CD14-positive monocyte (primary cell): ENCODE measurements at regions not wholly inside any gene's neighbourhood (a gene's known extent, or its start where the extent isn't known, plus 50 kb on each side); places are given as distances from the start of the nearest gene placed in this dataset.

Experiments
- DNase-seq, 3 donors: peaks; one replicate each; pipeline ENCODE4 v3.0.0-alpha.2; 2011 to 2022
- H2AFZ ChIP-seq: 2 replicates; pipeline ENCODE4 v1.6.0; 2012; ENCODE audit warnings: mild to moderate bottlenecking, low read depth, low read length, inconsistent platforms; ENCODE audit not compliant: insufficient read depth, poor library complexity, severe bottlenecking
- H3K27ac ChIP-seq, 2 donors: 1 replicate in 1 of 2; 2 replicates in 1 of 2; pipeline ENCODE4 v1.5.1; 2012 to 2013; ENCODE audit warnings: low read length in 2 of 2, control low read depth in 1 of 2, inconsistent platforms in 1 of 2, low read depth in 1 of 2, mild to moderate bottlenecking in 1 of 2
- H3K27me3 ChIP-seq, 2 donors: one replicate each; pipeline versions ENCODE4 v1.6.0 to v1.6.1; 2011 to 2013; ENCODE audit warnings: low read length in 2 of 2; ENCODE audit not compliant: control insufficient read depth in 2 of 2, insufficient read depth in 2 of 2
- H3K36me3 ChIP-seq, 2 donors: replicated peaks in 1 of 2; 1 replicate in 1 of 2; 2 replicates in 1 of 2; pipeline versions ENCODE4 v1.5.1 to v1.6.1; 2012 to 2013; ENCODE audit warnings: low read length in 2 of 2, control low read depth in 1 of 2, inconsistent platforms in 1 of 2, mild to moderate bottlenecking in 1 of 2; ENCODE audit not compliant: insufficient read depth in 2 of 2, control insufficient read depth in 1 of 2
- H3K4me1 ChIP-seq, 2 donors: 1 replicate in 1 of 2; 2 replicates in 1 of 2; pipeline versions ENCODE4 v1.5.1 to v1.6.1; 2012 to 2013; ENCODE audit warnings: low read length in 2 of 2, control low read depth in 1 of 2, inconsistent platforms in 1 of 2, mild to moderate bottlenecking in 1 of 2, moderate library complexity in 1 of 2; ENCODE audit not compliant: insufficient read depth in 2 of 2, control insufficient read depth in 1 of 2
- H3K4me2 ChIP-seq: replicated peaks from 2 replicates; pipeline ENCODE3; 2012; ENCODE audit warnings: low read length, moderate library complexity, mild to moderate bottlenecking; ENCODE audit not compliant: poor library complexity, severe bottlenecking; ENCODE audit errors: extremely low read depth
- H3K4me3 ChIP-seq, 3 experiments: fragments of 200-600 bp in 1 of 3; sonication (generic) in 1 of 3; replicated peaks in 1 of 3; 1 replicate in 2 of 3; 2 replicates in 1 of 3; pipeline ENCODE4 v1.5.1; 2011 to 2013; ENCODE audit warnings: low read length in 3 of 3, mild to moderate bottlenecking in 3 of 3, control low read depth in 2 of 3, low read depth in 2 of 3, inconsistent platforms in 1 of 3, moderate library complexity in 1 of 3
- H3K79me2 ChIP-seq: 2 replicates; pipeline ENCODE4 v1.6.0; 2012; ENCODE audit warnings: mild to moderate bottlenecking, control low read depth, inconsistent platforms, low read length, moderate library complexity; ENCODE audit not compliant: insufficient read depth
- H3K9ac ChIP-seq: 2 replicates; pipeline ENCODE4 v1.6.0; 2017; ENCODE audit warnings: low read length, mild to moderate bottlenecking; ENCODE audit not compliant: insufficient read depth, poor library complexity, severe bottlenecking
- H3K9me3 ChIP-seq, 2 donors: replicated peaks in 1 of 2; 1 replicate in 1 of 2; 2 replicates in 1 of 2; pipeline versions ENCODE4 v1.5.1 to v1.6.1; 2012 to 2013; ENCODE audit warnings: low read length in 2 of 2, control low read depth in 1 of 2; ENCODE audit not compliant: control insufficient read depth in 1 of 2, insufficient read depth in 1 of 2
- H4K20me1 ChIP-seq: 2 replicates; pipeline ENCODE4 v1.6.0; 2012; ENCODE audit warnings: mild to moderate bottlenecking, low read length, control low read depth, moderate library complexity; ENCODE audit not compliant: insufficient read depth
- H3K27ac Mint-ChIP-seq, 7 donors: one replicate each; pipeline ENCODE4 v1.8.0; 2020; ENCODE audit warnings: mild to moderate bottlenecking in 7 of 7, mixed read lengths in 7 of 7, moderate library complexity in 6 of 7, inconsistent platforms in 2 of 7
- H3K27me3 Mint-ChIP-seq, 3 donors: one replicate each; pipeline ENCODE4 v1.8.0; 2021 to 2022; ENCODE audit warnings: low read depth in 3 of 3, mild to moderate bottlenecking in 3 of 3, mixed read lengths in 3 of 3, moderate library complexity in 3 of 3, inconsistent platforms in 1 of 3
- H3K36me3 Mint-ChIP-seq, 2 donors: one replicate each; pipeline ENCODE4 v1.8.0; 2020; ENCODE audit warnings: mixed read lengths in 2 of 2, inconsistent platforms in 1 of 2, mild to moderate bottlenecking in 1 of 2
- H3K4me1 Mint-ChIP-seq: one replicate; pipeline ENCODE4 v1.8.0; 2020; ENCODE audit warnings: mild to moderate bottlenecking, mixed read lengths
- H3K4me3 Mint-ChIP-seq, 2 donors: one replicate each; pipeline ENCODE4 v1.8.0; 2020; ENCODE audit warnings: mild to moderate bottlenecking in 2 of 2, mixed read lengths in 2 of 2, moderate library complexity in 1 of 2
- H3K9me3 Mint-ChIP-seq, 7 donors: one replicate each; pipeline ENCODE4 v1.8.0; 2020 to 2022; ENCODE audit warnings: mixed read lengths in 7 of 7, mild to moderate bottlenecking in 6 of 7, moderate library complexity in 6 of 7, inconsistent platforms in 2 of 7
- WGBS: methylation state at CpG from one replicate; pipeline ENCODE4 v1.1.5; 2013; ENCODE audit warnings: missing lambda C conversion rate; ENCODE audit not compliant: insufficient coverage; 5-methylcytosine and 5-hydroxymethylcytosine counted together
- intact Hi-C, 2 donors: fragments of 100-400 bp; cut with micrococcal nuclease; formaldehyde crosslinking; loops; one replicate each; pipeline versions ENCODE4 v1.15.0 to v1.15.1; 2023
- TF ChIP-seq, protein P1 (sequence below): fragments of 200-600 bp; IDR thresholded peaks from one replicate; pipeline ENCODE4 v1.8.0; 2022; ENCODE audit warnings: antibody characterized with exemption, mild to moderate bottlenecking

DNA sequence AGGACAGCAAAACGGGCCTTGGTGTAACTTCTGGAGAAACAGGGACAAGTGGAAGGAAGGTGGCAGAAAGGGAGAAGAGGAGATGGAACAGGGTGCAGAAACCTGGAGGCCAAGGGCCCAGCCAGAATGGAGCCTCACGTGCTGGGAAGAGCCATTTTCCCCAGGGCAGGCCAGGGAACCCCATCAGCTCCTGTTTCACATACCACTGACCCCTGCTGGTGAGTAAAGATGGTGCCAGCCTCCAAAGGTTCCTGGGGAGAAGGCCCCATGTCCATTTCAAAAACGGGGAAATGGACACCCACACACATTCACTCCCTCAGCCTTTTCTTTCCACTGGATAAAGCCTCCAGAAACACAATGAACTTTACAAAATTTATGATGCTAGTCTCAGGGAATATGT is 57.6 kb upstream of the JUN start:
- Mint-ChIP-seq H3K9me3 (peaks cover 0 to 1% (median 0%) of the 10 kb centered on the region in 7 donors), H3K4me3 (no peak overlapping the region), H3K27me3 (no peaks in the 10 kb centered on the region), H3K27ac (no peak overlapping the region), H3K36me3 (no peaks in the 10 kb centered on the region), H3K4me1 (peaks cover 18% of the 10 kb centered on the region)
- Histone ChIP-seq H3K4me3 (no peak overlapping the region), H3K27ac (no peak overlapping the region), H3K4me2 (no peak overlapping the region), H3K9ac (no peak overlapping the region), H3K27me3 (no peaks in the 10 kb centered on the region), H4K20me1 (no peaks in the 10 kb centered on the region), H3K4me1 (peaks cover 5% of the 10 kb centered on the region in 2 donors), H3K79me2 (no peaks in the 10 kb centered on the region), H2AFZ (no peak overlapping the region), H3K9me3 (no peaks in the 10 kb centered on the region), H3K36me3 (no peaks in the 10 kb centered on the region)
- DNase-seq, result peak in 2 of 3 donors; percentile 39 to 41
- TF ChIP-seq, protein P1, sequence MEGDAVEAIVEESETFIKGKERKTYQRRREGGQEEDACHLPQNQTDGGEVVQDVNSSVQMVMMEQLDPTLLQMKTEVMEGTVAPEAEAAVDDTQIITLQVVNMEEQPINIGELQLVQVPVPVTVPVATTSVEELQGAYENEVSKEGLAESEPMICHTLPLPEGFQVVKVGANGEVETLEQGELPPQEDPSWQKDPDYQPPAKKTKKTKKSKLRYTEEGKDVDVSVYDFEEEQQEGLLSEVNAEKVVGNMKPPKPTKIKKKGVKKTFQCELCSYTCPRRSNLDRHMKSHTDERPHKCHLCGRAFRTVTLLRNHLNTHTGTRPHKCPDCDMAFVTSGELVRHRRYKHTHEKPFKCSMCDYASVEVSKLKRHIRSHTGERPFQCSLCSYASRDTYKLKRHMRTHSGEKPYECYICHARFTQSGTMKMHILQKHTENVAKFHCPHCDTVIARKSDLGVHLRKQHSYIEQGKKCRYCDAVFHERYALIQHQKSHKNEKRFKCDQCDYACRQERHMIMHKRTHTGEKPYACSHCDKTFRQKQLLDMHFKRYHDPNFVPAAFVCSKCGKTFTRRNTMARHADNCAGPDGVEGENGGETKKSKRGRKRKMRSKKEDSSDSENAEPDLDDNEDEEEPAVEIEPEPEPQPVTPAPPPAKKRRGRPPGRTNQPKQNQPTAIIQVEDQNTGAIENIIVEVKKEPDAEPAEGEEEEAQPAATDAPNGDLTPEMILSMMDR, result peak; percentile 60
- intact Hi-C loops, result no loop called here
- 100% methylated on average over 2 of the region's 3 CpGs for whole genome bisulfite sequencing

DNA sequence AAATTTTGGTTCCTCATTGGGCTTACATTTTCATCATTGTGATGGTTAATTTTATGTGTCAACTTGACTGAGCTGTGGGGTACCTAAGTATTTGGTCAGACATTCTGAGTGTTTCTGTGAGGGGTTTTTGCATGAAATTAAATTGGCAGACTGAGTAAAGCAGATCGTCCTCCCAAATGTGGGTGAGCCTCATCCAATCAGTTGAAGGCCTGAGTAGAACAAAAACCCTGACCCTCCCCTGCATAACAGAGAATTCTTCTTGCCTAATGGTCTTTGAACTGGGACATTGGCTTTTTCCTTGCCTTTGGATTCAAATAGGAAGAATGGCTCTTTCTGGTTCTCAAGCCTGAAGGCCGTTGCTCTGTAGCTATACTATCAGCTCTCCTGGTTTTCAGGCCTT is 59.1 kb upstream of the JUN start:
- no peak for DNase-seq
- Histone ChIP-seq H3K79me2 (no peaks in the 10 kb centered on the region), H3K4me2 (no peak overlapping the region)

More for the DNA sequence above, 59.1 kb upstream of the JUN start:
- Mint-ChIP-seq H3K27ac (no peak overlapping the region), H3K36me3 (no peaks in the 10 kb centered on the region), H3K4me1 (peaks cover 13% of the 10 kb centered on the region), H3K27me3 (no peaks in the 10 kb centered on the region), H3K9me3 (peaks cover 0 to under 1% (median 0%) of the 10 kb centered on the region in 7 donors), H3K4me3 (no peak overlapping the region)
- no peak overlapping the region for H2AFZ ChIP-seq
- H4K20me1 ChIP-seq, result no peaks in the 10 kb centered on the region
- TF ChIP-seq, protein P1, result no peak
- no peak overlapping the region for H3K4me3 ChIP-seq
- no peaks in the 10 kb centered on the region for H3K36me3 ChIP-seq
- H3K4me1 ChIP-seq, result peaks cover 4 to 5% of the 10 kb centered on the region in 2 donors
- intact Hi-C loops, result no loop called here
- H3K27ac ChIP-seq, result no peak overlapping the region
- no peaks in the 10 kb centered on the region for H3K9me3 ChIP-seq
- no peaks in the 10 kb centered on the region for H3K27me3 ChIP-seq
- no peak overlapping the region for H3K9ac ChIP-seq
- 100% methylated on average over 1 of the region's 2 CpGs for WGBS
